ENCODE measurements at regions not wholly inside any gene's neighbourhood (a gene's known extent, or its start where the extent isn't known, plus 50 kb on each side); places are given as distances from the start of the nearest gene placed in this dataset.

- no peaks in the 10 kb centered on the region for H3K27me3 ChIP-seq (ENCODE audit: insufficient read depth, low read length)
- no peak overlapping the region for H3K4me2 ChIP-seq (ENCODE audit: insufficient read depth, low read length)
- no peaks in the 10 kb centered on the region for H4K20me1 ChIP-seq (ENCODE audit: insufficient read depth, low read length)
- no peaks in the 10 kb centered on the region for H3K9me3 ChIP-seq (ENCODE audit: low read depth, low read length)
- H3K4me1 ChIP-seq (ENCODE audit: insufficient read depth, low read length), result no peaks in the 10 kb centered on the region
- no peak overlapping the region for H2AFZ ChIP-seq (ENCODE audit: low read length)
- H3K27ac ChIP-seq (ENCODE audit: low read depth, low read length), result no peak overlapping the region
- H3K36me3 ChIP-seq (ENCODE audit: insufficient read depth, low read length), result no peaks in the 10 kb centered on the region
- DNase-seq (ENCODE audit: insufficient read length, low spot score, missing footprints), result no peak
- no peaks in the 10 kb centered on the region for H3K79me2 ChIP-seq (ENCODE audit: insufficient read depth, low read length)
- H3K4me3 ChIP-seq (ENCODE audit: insufficient read depth, low read length), result no peak overlapping the region
- TF ChIP-seq CTCF (IDR thresholded peaks at IDR 0.05; ENCODE audit: extremely low read depth, low read depth, low read length), result no peak
These were observed 211.5 kb upstream of the CHRM3 start for GRCh38 chr1:239174880-239175279.

- Histone ChIP-seq H3K4me3 (ENCODE audit: insufficient read depth, low read length) (no peak overlapping the region), H3K9me3 (ENCODE audit: low read depth, low read length) (peaks cover 2% of the 10 kb centered on the region), H3K27ac (ENCODE audit: low read depth, low read length) (no peak overlapping the region), H3K36me3 (ENCODE audit: insufficient read depth, low read length) (no peaks in the 10 kb centered on the region), H3K79me2 (ENCODE audit: insufficient read depth, low read length) (no peaks in the 10 kb centered on the region), H3K27me3 (ENCODE audit: insufficient read depth, low read length) (no peaks in the 10 kb centered on the region), H2AFZ (ENCODE audit: low read length) (no peak overlapping the region), H4K20me1 (ENCODE audit: insufficient read depth, low read length) (no peaks in the 10 kb centered on the region), H3K4me2 (ENCODE audit: insufficient read depth, low read length) (no peak overlapping the region), H3K4me1 (ENCODE audit: insufficient read depth, low read length) (no peaks in the 10 kb centered on the region)
- TF ChIP-seq CTCF (IDR thresholded peaks at IDR 0.05; ENCODE audit: extremely low read depth, low read depth, low read length), result no peak
- no peak for DNase-seq (ENCODE audit: insufficient read length, low spot score, missing footprints)
These were observed 215.5 kb upstream of the CHRM3 start for GRCh38 chr1:239170828-239171227.

- H3K9me3 ChIP-seq (ENCODE audit: low read depth, low read length), result peaks cover 2% of the 10 kb centered on the region
- H3K27ac ChIP-seq (ENCODE audit: low read depth, low read length), result no peak overlapping the region
- no peak overlapping the region for H2AFZ ChIP-seq (ENCODE audit: low read length)
- no peaks in the 10 kb centered on the region for H3K36me3 ChIP-seq (ENCODE audit: insufficient read depth, low read length)
- H3K4me3 ChIP-seq (ENCODE audit: insufficient read depth, low read length), result no peak overlapping the region
- H4K20me1 ChIP-seq (ENCODE audit: insufficient read depth, low read length), result no peaks in the 10 kb centered on the region
- H3K27me3 ChIP-seq (ENCODE audit: insufficient read depth, low read length), result no peaks in the 10 kb centered on the region
- no peaks in the 10 kb centered on the region for H3K79me2 ChIP-seq (ENCODE audit: insufficient read depth, low read length)
- TF ChIP-seq CTCF (IDR thresholded peaks at IDR 0.05; ENCODE audit: extremely low read depth, low read depth, low read length), result no peak
- DNase-seq (ENCODE audit: insufficient read length, low spot score, missing footprints), result no peak
- no peak overlapping the region for H3K4me2 ChIP-seq (ENCODE audit: insufficient read depth, low read length)
- no peaks in the 10 kb centered on the region for H3K4me1 ChIP-seq (ENCODE audit: insufficient read depth, low read length)
These were observed 217.1 kb upstream of the CHRM3 start for GRCh38 chr1:239169276-239169675.

GRCh38 chr1:239164451-239165180, 221.8 kb upstream of the CHRM3 start:
- Histone ChIP-seq H3K4me2 (ENCODE audit: insufficient read depth, low read length) (no peak overlapping the region), H4K20me1 (ENCODE audit: insufficient read depth, low read length) (no peaks in the 10 kb centered on the region), H3K27me3 (ENCODE audit: insufficient read depth, low read length) (no peaks in the 10 kb centered on the region), H3K79me2 (ENCODE audit: insufficient read depth, low read length) (no peaks in the 10 kb centered on the region), H3K9me3 (ENCODE audit: low read depth, low read length) (peaks cover 1% of the 10 kb centered on the region), H2AFZ (ENCODE audit: low read length) (no peak overlapping the region), H3K27ac (ENCODE audit: low read depth, low read length) (no peak overlapping the region), H3K4me3 (ENCODE audit: insufficient read depth, low read length) (no peak overlapping the region), H3K4me1 (ENCODE audit: insufficient read depth, low read length) (no peaks in the 10 kb centered on the region), H3K36me3 (ENCODE audit: insufficient read depth, low read length) (no peaks in the 10 kb centered on the region)
- no peak for TF ChIP-seq CTCF (IDR thresholded peaks at IDR 0.05; ENCODE audit: extremely low read depth, low read depth, low read length)
- no peak for DNase-seq (ENCODE audit: insufficient read length, low spot score, missing footprints)
